AG04449 (cell line): ENCODE measurements at regions not wholly inside any gene's neighbourhood (a gene's known extent, or its start where the extent isn't known, plus 50 kb on each side); places are given as distances from the start of the nearest gene placed in this dataset.
"Not testable (repeated sequence)": the region's sequence is repeated elsewhere in the genome, so short reads cannot be mapped to it uniquely, and the experiment has no call there.

ENCODE experiments used
- CTCF ChIA-PET: fragments of 350-600 bp; formaldehyde crosslinking; extraction: SDS; loops from one replicate; lab custom pipeline; 2021; ENCODE audit warnings: antibody characterized with exemption; lab: Yijun Ruan, JAX
- POLR2A ChIA-PET: fragments of 400-600, 350-600 bp; formaldehyde crosslinking; extraction: SDS; loops from one replicate; lab custom pipeline; 2020; ENCODE audit warnings: antibody characterized with exemption, inconsistent platforms; lab: Yijun Ruan, JAX
- DNase-seq: peaks from one replicate; pipeline ENCODE4 v3.0.0-alpha.2; 2010; ENCODE audit warnings: low read depth, low spot score
- H3K4me3 ChIP-seq: 2 replicates; pipeline ENCODE4 v1.5.1; 2011; ENCODE audit warnings: low read depth, mild to moderate bottlenecking, control low read depth, low read length
- TF ChIP-seq, protein P1 (sequence below): IDR thresholded peaks from one replicate; pipeline ENCODE4 v1.5.1; 2011; ENCODE audit warnings: mild to moderate bottlenecking, moderate library complexity, low read length, control low read depth, inconsistent platforms; ENCODE audit not compliant: insufficient read depth; ENCODE audit errors: missing control alignments

DNA sequence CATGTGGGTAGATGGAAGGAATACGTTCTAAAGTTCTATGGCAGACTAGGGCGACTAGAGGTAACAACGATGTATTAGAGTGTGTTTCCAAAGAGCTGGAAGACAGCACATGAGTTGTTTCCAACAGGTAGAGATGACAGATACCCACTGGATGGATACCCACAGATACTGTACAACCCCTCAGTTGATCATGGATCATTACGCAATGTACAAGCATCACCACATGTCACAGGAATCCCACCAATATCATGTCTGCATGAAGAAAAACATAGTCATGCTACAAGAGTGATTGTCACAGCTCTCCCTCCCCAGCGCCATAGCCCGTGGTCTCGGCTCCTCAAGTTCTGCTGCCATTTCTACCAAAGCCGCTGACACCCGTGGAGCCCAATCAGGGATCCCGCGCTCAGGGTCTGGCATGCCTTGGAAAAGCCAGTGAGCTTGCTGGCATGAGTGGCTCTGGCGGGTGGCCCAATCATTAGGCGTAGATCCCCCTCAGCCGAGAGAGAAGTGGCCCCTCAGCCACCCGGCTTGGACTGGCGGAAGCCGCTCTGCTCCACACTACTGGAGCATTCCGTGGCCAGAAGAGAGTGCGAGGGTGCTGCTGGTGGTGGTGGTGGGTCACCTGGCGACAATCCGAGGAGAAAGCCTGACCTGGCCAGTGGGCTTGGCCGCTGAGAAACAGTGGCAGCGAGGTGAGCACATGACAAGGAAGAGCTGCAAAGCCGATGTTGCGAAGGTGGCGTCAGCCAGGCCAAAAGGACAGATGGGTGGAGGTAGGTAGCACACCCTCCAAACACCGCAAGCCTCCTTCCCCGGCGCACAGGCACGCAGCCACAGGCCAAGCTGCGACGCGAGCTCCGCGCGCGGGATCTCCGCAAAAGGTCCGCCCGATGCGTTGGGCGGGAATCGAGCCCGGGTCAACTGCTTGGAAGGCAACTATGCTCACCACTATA lies 65.7 kb upstream of the FCGR2A start:
- ChIA-PET POLR2A (no interaction called here), CTCF (interaction anchor here (0.6 to 3.5 kb wide), 6 partner anchors 11 to 52 kb away, joined by 3 to 42 read pairs (median 3); no protein-coding TSS in a partner anchor)
- DNase-seq, result no peak
- H3K4me3 ChIP-seq, result peak overlapping the region; percentile 52
- TF ChIP-seq, protein P1, sequence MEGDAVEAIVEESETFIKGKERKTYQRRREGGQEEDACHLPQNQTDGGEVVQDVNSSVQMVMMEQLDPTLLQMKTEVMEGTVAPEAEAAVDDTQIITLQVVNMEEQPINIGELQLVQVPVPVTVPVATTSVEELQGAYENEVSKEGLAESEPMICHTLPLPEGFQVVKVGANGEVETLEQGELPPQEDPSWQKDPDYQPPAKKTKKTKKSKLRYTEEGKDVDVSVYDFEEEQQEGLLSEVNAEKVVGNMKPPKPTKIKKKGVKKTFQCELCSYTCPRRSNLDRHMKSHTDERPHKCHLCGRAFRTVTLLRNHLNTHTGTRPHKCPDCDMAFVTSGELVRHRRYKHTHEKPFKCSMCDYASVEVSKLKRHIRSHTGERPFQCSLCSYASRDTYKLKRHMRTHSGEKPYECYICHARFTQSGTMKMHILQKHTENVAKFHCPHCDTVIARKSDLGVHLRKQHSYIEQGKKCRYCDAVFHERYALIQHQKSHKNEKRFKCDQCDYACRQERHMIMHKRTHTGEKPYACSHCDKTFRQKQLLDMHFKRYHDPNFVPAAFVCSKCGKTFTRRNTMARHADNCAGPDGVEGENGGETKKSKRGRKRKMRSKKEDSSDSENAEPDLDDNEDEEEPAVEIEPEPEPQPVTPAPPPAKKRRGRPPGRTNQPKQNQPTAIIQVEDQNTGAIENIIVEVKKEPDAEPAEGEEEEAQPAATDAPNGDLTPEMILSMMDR, result no peak

DNA sequence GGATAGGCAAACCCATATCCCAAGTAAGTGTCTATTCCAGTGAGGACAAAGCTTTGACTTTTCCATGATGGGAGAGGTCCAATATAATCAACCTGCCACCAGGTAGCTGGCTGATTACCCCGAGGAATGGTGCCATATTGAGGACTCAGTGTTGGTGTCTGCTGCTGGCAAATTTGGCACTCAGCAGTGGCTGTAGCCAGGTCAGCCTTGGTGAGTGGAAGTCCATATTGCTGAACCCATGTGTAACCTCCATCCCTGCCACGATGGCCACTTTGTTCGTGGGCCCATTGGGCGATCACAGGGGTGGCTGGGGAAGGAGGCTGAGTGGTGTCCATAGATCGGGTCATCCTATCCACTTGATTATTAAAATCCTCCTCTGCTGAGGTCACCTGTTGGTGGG lies 65.5 kb upstream of the CFAP126 start:
- H3K4me3 ChIP-seq, POLR2A ChIA-PET, DNase-seq, CTCF ChIA-PET: not testable (repeated sequence)

DNA sequence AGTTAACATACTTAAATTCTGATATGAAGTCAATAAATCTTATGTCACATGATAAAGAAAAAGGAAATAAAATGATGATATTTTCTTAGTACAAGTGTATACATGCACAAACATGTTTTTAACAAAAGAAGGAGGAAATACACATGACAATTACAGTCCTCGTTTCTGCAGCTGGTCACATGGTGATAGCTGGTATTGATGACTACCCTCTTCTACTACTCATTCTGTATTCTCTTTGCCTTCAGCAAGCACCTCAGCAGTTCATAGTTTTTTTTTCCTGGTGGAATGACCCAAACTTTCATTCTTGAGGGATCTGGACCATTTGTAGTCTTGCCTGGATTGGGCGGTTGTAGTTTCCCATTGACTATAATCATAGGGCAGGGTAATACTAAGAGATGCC lies 64.4 kb upstream of the CFAP126 start:
- ChIA-PET POLR2A (no interaction called here), CTCF (no interaction called here)
- DNase-seq, result no peak
- TF ChIP-seq, protein P1, result no peak
- no peak overlapping the region for H3K4me3 ChIP-seq

DNA sequence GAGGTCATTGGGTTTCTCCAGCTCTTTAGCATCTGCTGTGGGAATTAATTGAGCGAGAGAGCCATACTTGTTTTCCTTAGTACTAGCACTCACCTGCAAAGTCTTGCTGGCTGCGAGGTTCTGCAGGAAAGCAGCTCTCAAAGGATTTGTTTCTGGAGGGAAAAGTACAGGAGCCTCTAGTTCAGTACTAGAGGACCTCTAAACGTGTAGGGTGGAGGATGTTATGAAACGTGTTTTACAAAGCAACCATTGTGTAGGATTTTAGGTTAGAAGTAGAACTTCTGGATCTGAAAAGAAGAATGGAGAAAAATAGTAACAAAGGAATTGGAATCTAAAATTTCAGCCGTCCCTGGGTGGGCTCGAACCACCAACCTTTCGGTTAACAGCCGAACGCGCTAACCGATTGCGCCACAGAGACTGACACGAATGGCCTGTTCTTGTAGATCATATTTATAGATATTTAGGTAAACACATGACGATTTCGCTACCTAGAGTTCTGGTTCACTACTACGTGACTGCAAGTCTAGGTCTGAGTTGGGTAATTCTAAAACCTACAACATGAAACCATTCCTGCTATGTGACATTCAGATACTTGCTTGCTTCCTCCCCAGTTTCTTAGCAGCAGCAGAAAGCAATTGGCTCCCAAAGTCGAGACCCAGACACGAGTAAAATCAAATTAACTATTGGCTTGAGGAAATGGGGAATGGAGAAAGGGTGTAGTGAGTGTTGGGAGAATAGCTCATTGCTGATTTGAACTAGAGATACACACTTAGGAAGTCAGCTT lies 60.2 kb upstream of the CFAP126 start:
- peak overlapping the region; percentile 46 for H3K4me3 ChIP-seq
- POLR2A ChIA-PET, result no interaction called here
- TF ChIP-seq, protein P1, result no peak
- CTCF ChIA-PET, result interaction anchor here (1.5 to 5.9 kb wide), 2 partner anchors 11 to 45 kb away, joined by 4 to 42 read pairs; no protein-coding TSS in a partner anchor
- DNase-seq, result no peak

DNA sequence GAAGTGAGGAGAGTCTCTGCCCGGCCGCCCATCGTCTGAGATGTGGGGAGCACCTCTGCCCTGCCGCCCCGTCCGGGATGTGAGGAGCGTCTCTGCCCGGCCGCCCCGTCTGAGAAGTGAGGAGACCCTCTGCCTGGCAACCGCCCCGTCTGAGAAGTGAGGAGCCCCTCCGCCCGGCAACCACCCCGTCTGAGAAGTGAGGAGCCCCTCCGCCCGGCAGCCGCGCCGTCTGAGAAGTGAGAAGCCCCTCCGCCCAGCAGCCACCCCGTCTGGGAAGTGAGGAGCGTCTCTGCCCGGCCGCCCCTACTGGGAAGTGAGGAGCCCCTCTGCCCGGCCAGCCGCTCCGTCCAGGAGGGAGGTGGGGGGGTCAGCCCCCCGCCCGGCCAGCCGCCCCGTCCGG lies 55.2 kb upstream of the CFAP126 start:
- DNase-seq, CTCF ChIA-PET, POLR2A ChIA-PET, H3K4me3 ChIP-seq: not testable (repeated sequence)

DNA sequence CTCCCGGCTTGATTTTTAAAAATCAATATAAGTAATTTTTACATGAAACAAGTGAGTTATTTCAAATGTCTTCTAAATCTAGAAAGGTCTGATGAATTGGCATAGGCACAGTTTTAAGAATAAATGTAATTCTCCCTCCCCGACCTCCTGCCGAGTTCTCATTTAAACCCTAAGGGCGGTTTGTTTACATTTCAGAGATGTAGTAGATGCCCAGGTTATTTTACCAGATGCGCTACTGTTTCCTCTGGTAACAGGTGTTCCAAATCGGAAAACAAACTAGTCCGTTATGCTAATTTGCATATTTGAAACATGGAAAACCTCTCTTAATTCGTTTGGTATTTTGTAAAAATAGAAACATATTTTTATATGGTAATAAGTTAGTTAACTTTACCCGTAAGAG lies 53.8 kb upstream of the CFAP126 start:
- DNase-seq, result no peak
- TF ChIP-seq, protein P1, result no peak
- CTCF ChIA-PET, result interaction anchor here (1.0 kb wide), 1 partner anchor 14 kb away, joined by 3 read pairs; no protein-coding TSS in a partner anchor
- POLR2A ChIA-PET, result no interaction called here
- H3K4me3 ChIP-seq, result no peak overlapping the region
